ENCODE measurements at regions not wholly inside any gene's neighbourhood (a gene's known extent, or its start where the extent isn't known, plus 50 kb on each side); places are given as distances from the start of the nearest gene placed in this dataset.
A peak's percentile ranks its signal among the peaks of the same experiment; 100 is the strongest.

GRCh38 chr17:79330696-79331095 lies 256.1 kb downstream of the ENGASE start:
- no peaks in the 10 kb centered on the region for H3K4me1 ChIP-seq (ENCODE audit: control insufficient read depth in 2 of 3, insufficient read depth in 2 of 3, low read depth in 1 of 3, low read length in 3 of 3)
- no peak overlapping the region for H3K27ac ChIP-seq (ENCODE audit: low read depth in 2 of 2, low read length in 2 of 2)
- no peak for TF ChIP-seq CTCF (IDR thresholded peaks at IDR 0.05; ENCODE audit: borderline replicate concordance, extremely low read depth, insufficient read depth)
- FAIRE-seq (no peak), DNase-seq (peak in 1 of 5 donors; percentile 49)
- no peak overlapping the region for H3K9ac ChIP-seq (ENCODE audit: low read length in 3 of 3)
- no peaks in the 10 kb centered on the region for H3K9me3 ChIP-seq (ENCODE audit: control insufficient read depth in 2 of 3, insufficient read depth in 1 of 3, low read length in 3 of 3)
- no peaks in the 10 kb centered on the region for H3K27me3 ChIP-seq (ENCODE audit: control insufficient read depth, insufficient read depth, low read length)
- no peak overlapping the region for H3K4me3 ChIP-seq (ENCODE audit: low read length in 3 of 3)
- no peaks in the 10 kb centered on the region for H3K36me3 ChIP-seq (ENCODE audit: control insufficient read depth in 2 of 3, insufficient read depth in 3 of 3, low read length in 3 of 3)
- intact Hi-C loops (cut with DNase I), result no loop called here

GRCh38 chr17:79330229-79330628 lies 255.6 kb downstream of the ENGASE start:
- Histone ChIP-seq H3K27me3 (ENCODE audit: control insufficient read depth, insufficient read depth, low read length) (no peaks in the 10 kb centered on the region), H3K9me3 (ENCODE audit: control insufficient read depth in 2 of 3, insufficient read depth in 1 of 3, low read length in 3 of 3) (no peaks in the 10 kb centered on the region), H3K9ac (ENCODE audit: low read length in 3 of 3) (no peak overlapping the region), H3K4me3 (ENCODE audit: low read length in 3 of 3) (no peak overlapping the region), H3K27ac (ENCODE audit: low read depth in 2 of 2, low read length in 2 of 2) (no peak overlapping the region), H3K4me1 (ENCODE audit: control insufficient read depth in 2 of 3, insufficient read depth in 2 of 3, low read depth in 1 of 3, low read length in 3 of 3) (no peaks in the 10 kb centered on the region), H3K36me3 (ENCODE audit: control insufficient read depth in 2 of 3, insufficient read depth in 3 of 3, low read length in 3 of 3) (no peaks in the 10 kb centered on the region)
- FAIRE-seq (no peak), DNase-seq (no peak)
- intact Hi-C loops (cut with DNase I), result no loop called here
- no peak for TF ChIP-seq CTCF (IDR thresholded peaks at IDR 0.05; ENCODE audit: borderline replicate concordance, extremely low read depth, insufficient read depth)

GRCh38 chr17:79326814-79327213 lies 252.2 kb downstream of the ENGASE start:
- H3K9ac ChIP-seq (ENCODE audit: low read length in 3 of 3), result no peak overlapping the region
- no peaks in the 10 kb centered on the region for H3K9me3 ChIP-seq (ENCODE audit: control insufficient read depth in 2 of 3, insufficient read depth in 1 of 3, low read length in 3 of 3)
- FAIRE-seq (no peak), DNase-seq (peak in 1 of 5 donors; percentile 15)
- no peaks in the 10 kb centered on the region for H3K36me3 ChIP-seq (ENCODE audit: control insufficient read depth in 2 of 3, insufficient read depth in 3 of 3, low read length in 3 of 3)
- H3K27me3 ChIP-seq (ENCODE audit: control insufficient read depth, insufficient read depth, low read length), result no peaks in the 10 kb centered on the region
- no peak for TF ChIP-seq CTCF (IDR thresholded peaks at IDR 0.05; ENCODE audit: borderline replicate concordance, extremely low read depth, insufficient read depth)
- no peaks in the 10 kb centered on the region for H3K4me1 ChIP-seq (ENCODE audit: control insufficient read depth in 2 of 3, insufficient read depth in 2 of 3, low read depth in 1 of 3, low read length in 3 of 3)
- H3K27ac ChIP-seq (ENCODE audit: low read depth in 2 of 2, low read length in 2 of 2), result no peak overlapping the region
- no peak overlapping the region for H3K4me3 ChIP-seq (ENCODE audit: low read length in 3 of 3)
- intact Hi-C loops (cut with DNase I), result no loop called here

- FAIRE-seq, result no peak
- Histone ChIP-seq H3K27me3 (ENCODE audit: control insufficient read depth, insufficient read depth, low read length) (no peaks in the 10 kb centered on the region), H3K36me3 (ENCODE audit: control insufficient read depth in 2 of 3, insufficient read depth in 3 of 3, low read length in 3 of 3) (no peaks in the 10 kb centered on the region), H3K9ac (ENCODE audit: low read length in 3 of 3) (no peak overlapping the region), H3K4me3 (ENCODE audit: low read length in 3 of 3) (no peak overlapping the region), H3K9me3 (ENCODE audit: control insufficient read depth in 2 of 3, insufficient read depth in 1 of 3, low read length in 3 of 3) (no peaks in the 10 kb centered on the region), H3K4me1 (ENCODE audit: control insufficient read depth in 2 of 3, insufficient read depth in 2 of 3, low read depth in 1 of 3, low read length in 3 of 3) (no peaks in the 10 kb centered on the region), H3K27ac (ENCODE audit: low read depth in 2 of 2, low read length in 2 of 2) (no peak overlapping the region)
- TF ChIP-seq CTCF (IDR thresholded peaks at IDR 0.05; ENCODE audit: borderline replicate concordance, extremely low read depth, insufficient read depth), result no peak
- DNase-seq, result peak; percentile 33 to 91 (median 87)
- intact Hi-C loops (cut with DNase I), result no loop called here
Observed at GRCh38 chr17:79325709-79326430, 251.2 kb downstream of the ENGASE start.

All from kidney (tissue), 13 donors.